ENCODE measurements at regions not wholly inside any gene's neighbourhood (a gene's known extent, or its start where the extent isn't known, plus 50 kb on each side); places are given as distances from the start of the nearest gene placed in this dataset.

- no peak for DNase-seq (ENCODE audit: low read depth in 2 of 2)
Observed at GRCh38 chr2:155810411-155810810, 522.1 kb downstream of the NR4A2 start.

- no peak for DNase-seq (ENCODE audit: low read depth in 2 of 2)
Observed at GRCh38 chr2:155802888-155803287, 529.6 kb downstream of the NR4A2 start.

- DNase-seq (ENCODE audit: low read depth in 2 of 2) = no peak
Observed at GRCh38 chr2:155792666-155793065, 539.9 kb downstream of the NR4A2 start.

GRCh38 chr2:155770516-155770915 is 562.0 kb downstream of the NR4A2 start:
- DNase-seq (ENCODE audit: low read depth in 2 of 2) = no peak

GRCh38 chr2:155766342-155767115 is 566.0 kb downstream of the NR4A2 start:
- no peak for DNase-seq (ENCODE audit: low read depth in 2 of 2)

- no peak for DNase-seq (ENCODE audit: low read depth in 2 of 2)
Observed at GRCh38 chr2:155755481-155755880, 577.0 kb downstream of the NR4A2 start.

GRCh38 chr2:155748131-155748530 is 584.4 kb downstream of the NR4A2 start:
- no peak for DNase-seq (ENCODE audit: low read depth in 2 of 2)

- DNase-seq (ENCODE audit: low read depth in 2 of 2) = no peak
Observed at GRCh38 chr2:155747531-155747930, 585.0 kb downstream of the NR4A2 start.

- DNase-seq (ENCODE audit: low read depth in 2 of 2) = no peak
Observed at GRCh38 chr2:155733091-155733853, 599.2 kb downstream of the NR4A2 start.

GRCh38 chr2:155730804-155731203 is 601.7 kb downstream of the NR4A2 start:
- DNase-seq (ENCODE audit: low read depth in 2 of 2) = no peak

- no peak for DNase-seq (ENCODE audit: low read depth in 2 of 2)
Observed at GRCh38 chr2:155727187-155727895, 605.2 kb downstream of the NR4A2 start.

GRCh38 chr2:155722290-155722689 is 610.2 kb downstream of the NR4A2 start:
- DNase-seq (ENCODE audit: low read depth in 2 of 2) = no peak

- no peak for DNase-seq (ENCODE audit: low read depth in 2 of 2)
Observed at GRCh38 chr2:155715705-155716104, 616.8 kb downstream of the NR4A2 start.

GRCh38 chr2:155714983-155715382 is 617.5 kb downstream of the NR4A2 start:
- no peak for DNase-seq (ENCODE audit: low read depth in 2 of 2)

GRCh38 chr2:155708071-155708470 is 624.5 kb downstream of the NR4A2 start:
- no peak for DNase-seq (ENCODE audit: low read depth in 2 of 2)

- DNase-seq (ENCODE audit: low read depth in 2 of 2) = no peak
Observed at GRCh38 chr2:155703917-155704316, 628.6 kb downstream of the NR4A2 start.

GRCh38 chr2:155703048-155703447 is 629.5 kb downstream of the NR4A2 start:
- no peak for DNase-seq (ENCODE audit: low read depth in 2 of 2)

GRCh38 chr2:155701721-155702120 is 630.8 kb downstream of the NR4A2 start:
- no peak for DNase-seq (ENCODE audit: low read depth in 2 of 2)

- no peak for DNase-seq (ENCODE audit: low read depth in 2 of 2)
Observed at GRCh38 chr2:155696571-155696970, 636.0 kb downstream of the NR4A2 start.

- no peak for DNase-seq (ENCODE audit: low read depth in 2 of 2)
Observed at GRCh38 chr2:155695505-155695904, 637.0 kb downstream of the NR4A2 start.

- no peak for DNase-seq (ENCODE audit: low read depth in 2 of 2)
Observed at GRCh38 chr2:155692856-155693255, 639.7 kb downstream of the NR4A2 start.

- DNase-seq (ENCODE audit: low read depth in 2 of 2) = no peak
Observed at GRCh38 chr2:155692106-155692505, 640.4 kb downstream of the NR4A2 start.

GRCh38 chr2:155690785-155691184 is 641.7 kb downstream of the NR4A2 start:
- DNase-seq (ENCODE audit: low read depth in 2 of 2) = no peak
